OCI-LY7 (cell line): ENCODE measurements at regions not wholly inside any gene's neighbourhood (a gene's known extent, or its start where the extent isn't known, plus 50 kb on each side); places are given as distances from the start of the nearest gene placed in this dataset.

Experiments used
- CTCF ChIP-seq: fragments of 200-600 bp; sonication (generic); conservative IDR thresholded peaks from 2 replicates; pipeline ENCODE4 v1.5.1; 2014; ENCODE audit warnings: mild to moderate bottlenecking, antibody characterized with exemption, low read length, moderate library complexity, mixed read lengths
- EZH2phosphoT487 ChIP-seq: fragments of 200-600 bp; sonication (generic); IDR thresholded peaks from 2 replicates; pipeline ENCODE4 v1.6.1; 2018; ENCODE audit warnings: low read depth, borderline replicate concordance, mild to moderate bottlenecking, mixed run types, antibody characterized with exemption, low read length, moderate library complexity, mixed read lengths

GRCh38 chr2:173706936-173707335, 258.2 kb downstream of the SP3 start:
- TF ChIP-seq EZH2phosphoT487 (no peak), CTCF (no peak)
